BLaER1 treated with 17β-estradiol and CSF1 and Interleukin-3, amounts not matched to agents 10 nM and 100 nM (cell line): ENCODE measurements at regions not wholly inside any gene's neighbourhood (a gene's known extent, or its start where the extent isn't known, plus 50 kb on each side); places are given as distances from the start of the nearest gene placed in this dataset.

Experiments used
- H3K27ac ChIP-seq, 11 experiments: shearing (Covaris generic); formaldehyde crosslinking; 2 replicates each; pipeline ENCODE4 v1.8.1; 2022
- H3K27me3 ChIP-seq, 11 experiments: shearing (Covaris generic); formaldehyde crosslinking; 2 replicates each; pipeline ENCODE4 v1.8.1; 2022
- H3K36me3 ChIP-seq, 11 experiments: shearing (Covaris generic); formaldehyde crosslinking; 2 replicates each; pipeline ENCODE4 v1.8.1; 2022
- H3K4me1 ChIP-seq, 10 experiments: shearing (Covaris generic); formaldehyde crosslinking; 2 replicates each; pipeline ENCODE4 v1.8.1; 2022
- H3K4me2 ChIP-seq, 11 experiments: shearing (Covaris generic); formaldehyde crosslinking; 2 replicates each; pipeline ENCODE4 v1.8.1; 2022
- H3K4me3 ChIP-seq, 10 experiments: shearing (Covaris generic); formaldehyde crosslinking; 2 replicates each; pipeline ENCODE4 v1.8.1; 2022
- H3K9ac ChIP-seq, 11 experiments: shearing (Covaris generic); formaldehyde crosslinking; 2 replicates each; pipeline ENCODE4 v1.8.1; 2022
- H3K9me3 ChIP-seq, 11 experiments: shearing (Covaris generic); formaldehyde crosslinking; replicated peaks in 1 of 11; 2 replicates each; pipeline ENCODE4 v1.8.1; 2022
- H4K20me1 ChIP-seq, 11 experiments: shearing (Covaris generic); formaldehyde crosslinking; 2 replicates each; pipeline ENCODE4 v1.8.1; 2022
- Cebpa-rat ChIP-seq, 11 experiments: shearing (Covaris generic); IDR thresholded peaks; 2 replicates each; pipeline ENCODE4 v1.8.1; 2022

GRCh38 chr16:6571044-6571443 is 761.6 kb upstream of the RBFOX1 start:
- Histone ChIP-seq H4K20me1 (no peaks in the 10 kb centered on the region), H3K4me2 (no peak overlapping the region), H3K36me3 (no peaks in the 10 kb centered on the region), H3K9me3 (no peaks in the 10 kb centered on the region), H3K27ac (no peak overlapping the region), H3K4me3 (no peak overlapping the region), H3K4me1 (peaks cover 0 to under 1% (median 0%) of the 10 kb centered on the region in 10 experiments; a peak in 1 of 20 replicates), H3K9ac (no peak overlapping the region), H3K27me3 (no peaks in the 10 kb centered on the region)
- TF ChIP-seq Cebpa-rat (IDR thresholded peaks at IDR 0.05): no peak

GRCh38 chr16:6570530-6570929 is 762.1 kb upstream of the RBFOX1 start:
- H3K9ac ChIP-seq: no peak overlapping the region
- no peaks in the 10 kb centered on the region for H3K36me3 ChIP-seq
- no peak overlapping the region for H3K4me2 ChIP-seq
- TF ChIP-seq Cebpa-rat (IDR thresholded peaks at IDR 0.05): no peak
- H3K27ac ChIP-seq: no peak overlapping the region
- H3K4me1 ChIP-seq: no peaks in the 10 kb centered on the region
- no peaks in the 10 kb centered on the region for H3K9me3 ChIP-seq
- H3K27me3 ChIP-seq: no peaks in the 10 kb centered on the region
- no peaks in the 10 kb centered on the region for H4K20me1 ChIP-seq
- no peak overlapping the region for H3K4me3 ChIP-seq

DNA sequence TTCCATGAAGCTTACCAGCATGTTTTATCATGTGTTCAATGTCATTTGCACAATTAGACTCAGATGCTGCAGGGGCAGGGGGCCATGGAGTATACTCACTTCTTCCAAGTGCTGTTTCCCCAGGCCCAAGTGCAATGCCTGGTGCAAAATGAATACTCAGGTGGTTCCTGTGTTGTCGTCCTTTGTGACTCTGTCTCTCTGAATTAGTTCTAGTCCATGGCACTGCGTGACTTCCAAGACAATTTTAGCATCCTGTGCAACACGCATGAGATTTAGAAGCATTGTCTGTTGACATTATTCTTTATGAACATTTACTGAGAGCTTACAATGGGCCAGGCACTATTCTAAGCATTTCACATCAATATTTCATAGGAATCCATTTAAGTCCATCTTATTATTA is 769.7 kb upstream of the RBFOX1 start:
- Histone ChIP-seq H3K27ac (no peak overlapping the region), H3K4me3 (no peak overlapping the region), H3K4me2 (no peak overlapping the region), H3K36me3 (no peaks in the 10 kb centered on the region), H3K9ac (no peak overlapping the region), H3K9me3 (no peaks in the 10 kb centered on the region), H3K27me3 (no peaks in the 10 kb centered on the region), H4K20me1 (no peaks in the 10 kb centered on the region), H3K4me1 (peaks cover 0 to 9% (median 0%) of the 10 kb centered on the region in 10 experiments; a peak in 3 of 20 replicates)
- no peak for TF ChIP-seq Cebpa-rat (IDR thresholded peaks at IDR 0.05)

DNA sequence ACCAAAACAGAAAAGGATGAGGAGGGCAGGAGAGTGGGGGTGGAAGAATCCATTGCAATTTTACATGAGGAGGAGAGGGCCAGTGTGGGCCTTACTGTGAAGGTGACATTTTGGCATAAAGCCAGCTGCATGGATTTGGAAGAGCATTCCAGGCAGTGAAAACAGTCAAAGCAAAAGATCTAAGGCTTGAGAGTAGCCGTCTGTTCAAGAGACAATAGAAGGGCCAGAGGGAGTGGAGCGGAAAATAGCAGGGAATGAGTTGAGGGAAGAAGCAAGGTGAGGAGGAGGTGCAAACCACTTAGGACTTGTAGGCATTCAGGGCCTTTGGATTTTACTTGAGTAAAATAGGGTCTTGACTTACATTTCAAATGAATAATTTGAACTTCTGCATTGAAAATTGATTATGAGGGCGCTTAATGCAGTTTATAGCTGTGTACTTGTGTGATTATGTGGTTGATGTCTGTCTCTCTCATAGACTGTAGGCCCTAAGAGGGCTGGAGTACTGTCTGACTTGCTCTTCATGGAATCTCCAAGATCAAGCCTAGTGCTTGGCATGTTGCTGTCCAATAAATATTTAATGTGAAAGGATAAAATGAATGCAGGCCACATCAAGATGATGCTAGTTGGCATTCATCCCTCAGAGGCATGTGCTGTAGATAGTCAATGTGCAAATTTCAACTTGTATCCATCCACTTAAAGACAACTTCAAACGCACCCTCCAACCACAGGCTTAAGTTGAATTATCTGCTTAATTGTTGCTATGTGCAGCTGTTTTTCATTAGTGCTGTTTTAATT is 772.1 kb upstream of the RBFOX1 start:
- Histone ChIP-seq H3K4me2 (no peak overlapping the region), H3K9me3 (no peaks in the 10 kb centered on the region), H3K9ac (no peak overlapping the region), H4K20me1 (no peaks in the 10 kb centered on the region), H3K36me3 (no peaks in the 10 kb centered on the region), H3K27me3 (no peaks in the 10 kb centered on the region), H3K27ac (no peak overlapping the region), H3K4me1 (peaks cover 0 to 16% (median 0%) of the 10 kb centered on the region in 10 experiments; a peak in 3 of 20 replicates), H3K4me3 (no peak overlapping the region)
- TF ChIP-seq Cebpa-rat (IDR thresholded peaks at IDR 0.05): no peak

DNA sequence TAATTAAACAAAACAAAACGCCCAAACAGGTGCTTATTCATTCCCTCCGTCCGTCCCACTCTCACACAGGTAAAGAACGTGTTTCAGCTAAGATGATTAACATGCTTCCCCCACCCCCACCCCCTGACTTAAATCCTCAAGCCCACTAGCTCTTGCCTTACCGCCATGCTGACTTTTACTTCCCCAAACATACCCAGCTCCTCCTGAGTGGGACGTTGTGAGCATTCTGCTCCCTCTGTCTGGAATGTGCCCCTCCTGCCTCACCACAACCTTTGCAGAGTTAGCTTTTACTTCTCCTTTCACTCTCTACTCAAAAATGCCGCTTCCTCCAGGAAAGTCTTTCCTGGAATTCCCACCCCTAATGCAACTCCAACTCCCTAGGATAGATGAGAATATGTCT is 774.0 kb upstream of the RBFOX1 start:
- Histone ChIP-seq H3K27me3 (no peaks in the 10 kb centered on the region), H3K36me3 (no peaks in the 10 kb centered on the region), H4K20me1 (no peaks in the 10 kb centered on the region), H3K9me3 (no peaks in the 10 kb centered on the region), H3K27ac (no peak overlapping the region), H3K4me2 (peak overlapping the region in 2 of 11 experiments; percentile 3 to 8; a peak in 4 of 22 replicates), H3K9ac (no peak overlapping the region), H3K4me3 (no peak overlapping the region), H3K4me1 (peaks cover 0 to 16% (median 0%) of the 10 kb centered on the region in 10 experiments; a peak in 3 of 20 replicates)
- TF ChIP-seq Cebpa-rat (IDR thresholded peaks at IDR 0.05): no peak

GRCh38 chr16:6558126-6558525 is 774.5 kb upstream of the RBFOX1 start:
- no peaks in the 10 kb centered on the region for H3K36me3 ChIP-seq
- no peaks in the 10 kb centered on the region for H4K20me1 ChIP-seq
- no peak overlapping the region for H3K4me3 ChIP-seq
- no peak overlapping the region for H3K9ac ChIP-seq
- no peak for TF ChIP-seq Cebpa-rat (IDR thresholded peaks at IDR 0.05)
- H3K4me2 ChIP-seq: peak overlapping the region in 2 of 11 experiments; percentile 3 to 8; a peak in 4 of 22 replicates
- H3K4me1 ChIP-seq: peaks cover 0 to 16% (median 0%) of the 10 kb centered on the region in 10 experiments; a peak in 3 of 20 replicates
- H3K9me3 ChIP-seq: no peaks in the 10 kb centered on the region
- no peak overlapping the region for H3K27ac ChIP-seq
- H3K27me3 ChIP-seq: no peaks in the 10 kb centered on the region

DNA sequence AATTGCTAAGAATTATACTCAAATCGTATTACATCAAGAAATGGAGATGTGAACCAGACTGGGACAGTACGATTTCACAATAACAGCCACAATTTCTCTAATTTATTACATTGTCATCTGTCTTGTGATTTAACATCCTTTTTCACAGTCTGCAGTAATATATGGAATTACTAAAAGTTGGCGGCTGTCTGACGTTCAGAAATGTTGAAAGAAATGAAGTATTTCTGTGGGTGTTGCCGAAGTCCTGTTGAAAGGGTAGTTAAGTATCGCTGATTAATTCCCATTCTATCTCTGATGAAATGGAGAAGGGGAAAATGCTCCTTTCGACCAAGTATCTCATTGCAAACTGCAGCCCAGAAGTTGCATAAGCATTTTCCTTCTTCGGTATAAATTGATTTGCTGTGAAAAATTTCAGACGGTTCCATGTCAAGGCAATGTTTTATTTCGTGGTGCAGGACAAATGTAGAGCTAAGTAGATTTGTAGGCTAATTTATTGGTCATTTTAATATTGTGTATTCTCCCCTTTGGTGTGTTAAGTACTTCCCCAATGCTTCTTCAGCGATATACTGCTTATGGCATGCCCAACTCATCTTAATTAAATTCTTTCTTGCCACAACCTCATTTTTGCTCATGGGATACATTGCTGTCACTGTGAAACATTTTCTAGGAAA is 775.2 kb upstream of the RBFOX1 start:
- no peaks in the 10 kb centered on the region for H3K36me3 ChIP-seq
- H3K27me3 ChIP-seq: no peaks in the 10 kb centered on the region
- no peak for TF ChIP-seq Cebpa-rat (IDR thresholded peaks at IDR 0.05)
- no peaks in the 10 kb centered on the region for H4K20me1 ChIP-seq
- peaks cover 0 to 16% (median 0%) of the 10 kb centered on the region in 10 experiments; a peak in 3 of 20 replicates for H3K4me1 ChIP-seq
- H3K9me3 ChIP-seq: no peaks in the 10 kb centered on the region
- no peak overlapping the region for H3K9ac ChIP-seq
- H3K27ac ChIP-seq: no peak overlapping the region
- no peak overlapping the region for H3K4me3 ChIP-seq
- H3K4me2 ChIP-seq: no peak overlapping the region

DNA sequence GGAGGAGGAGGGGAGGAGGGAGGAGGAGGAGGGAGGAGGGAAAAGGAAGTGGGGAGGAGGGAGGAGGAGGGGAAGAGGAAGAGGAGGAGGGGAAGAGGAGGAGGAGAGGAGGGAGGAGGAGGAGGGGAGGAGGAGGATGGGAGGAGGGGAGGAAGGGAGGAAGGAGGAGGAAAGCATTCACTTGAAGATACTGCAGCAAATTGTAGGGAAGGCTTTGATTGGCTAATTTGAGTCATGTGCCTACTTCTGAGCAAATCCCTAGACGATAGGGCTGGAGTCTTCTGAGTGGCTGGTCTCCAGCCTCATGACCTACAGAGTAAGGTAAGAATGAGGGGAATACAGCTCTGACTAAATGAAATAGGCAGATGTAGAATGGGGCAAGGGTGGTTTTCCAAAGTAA is 783.2 kb upstream of the RBFOX1 start:
- no peak for TF ChIP-seq Cebpa-rat (IDR thresholded peaks at IDR 0.05)
- H3K4me1 ChIP-seq: peaks cover 0 to 8% (median 0%) of the 10 kb centered on the region in 10 experiments; a peak in 2 of 20 replicates
- no peaks in the 10 kb centered on the region for H4K20me1 ChIP-seq
- H3K9ac ChIP-seq: no peak overlapping the region
- no peak overlapping the region for H3K4me3 ChIP-seq
- no peak overlapping the region for H3K27ac ChIP-seq
- H3K36me3 ChIP-seq: no peaks in the 10 kb centered on the region
- no peaks in the 10 kb centered on the region for H3K27me3 ChIP-seq
- H3K4me2 ChIP-seq: no peak overlapping the region
- 0 out of 22 replicates have a peak, but pooled peaks cover 0 to 4% (median 0%) of the 10 kb centered on the region in 11 experiments for H3K9me3 ChIP-seq

DNA sequence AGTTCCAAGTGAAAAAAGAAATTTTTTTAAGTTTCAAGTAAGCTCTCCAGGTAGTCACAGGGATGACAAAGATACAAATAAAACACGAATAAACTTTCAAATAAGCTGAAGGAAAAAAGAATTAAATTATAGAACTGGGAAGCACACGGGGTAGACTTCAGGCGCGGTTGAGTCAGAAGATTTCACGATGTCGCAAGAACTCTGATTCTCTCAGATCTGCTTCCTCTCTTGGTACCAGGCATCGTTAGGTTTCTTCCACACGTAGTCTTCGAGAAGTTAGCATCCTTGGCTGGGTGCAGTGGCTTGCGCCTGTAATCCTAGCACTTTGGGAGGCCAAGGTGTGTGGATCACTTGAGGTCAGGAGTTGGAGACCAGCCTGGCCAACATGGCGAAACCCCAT is 784.1 kb upstream of the RBFOX1 start:
- H3K4me1 ChIP-seq: peaks cover 0 to 8% (median 0%) of the 10 kb centered on the region in 10 experiments; a peak in 2 of 20 replicates
- H3K4me3 ChIP-seq: no peak overlapping the region
- H3K4me2 ChIP-seq: peak overlapping the region in 1 of 11 experiments; percentile 33; a peak in 1 of 22 replicates
- no peak overlapping the region for H3K27ac ChIP-seq
- H3K9ac ChIP-seq: no peak overlapping the region
- H4K20me1 ChIP-seq: no peaks in the 10 kb centered on the region
- no peaks in the 10 kb centered on the region for H3K36me3 ChIP-seq
- H3K9me3 ChIP-seq: 0 out of 22 replicates have a peak, but pooled peaks cover 0 to 4% (median 0%) of the 10 kb centered on the region in 11 experiments
- H3K27me3 ChIP-seq: no peaks in the 10 kb centered on the region
- TF ChIP-seq Cebpa-rat (IDR thresholded peaks at IDR 0.05): peak in 7 of 11 experiments; percentile 21 to 54 (median 45); a peak in 6 of 22 replicates
